Stimulated activated CD8-positive, alpha-beta memory T cell treated with anti-CD3 and anti-CD28 coated beads, Interleukin-15, amount 100 ng/mL, for 24 hours (primary cell): ENCODE measurements at regions not wholly inside any gene's neighbourhood (a gene's known extent, or its start where the extent isn't known, plus 50 kb on each side); places are given as distances from the start of the nearest gene placed in this dataset.
"Not testable (repeated sequence)": the region's sequence is repeated elsewhere in the genome, so short reads cannot be mapped to it uniquely, and the experiment has no call there.

ENCODE experiments used
- DNase-seq: peaks from one replicate; pipeline ENCODE4 v3.0.0-alpha.2; 2020; ENCODE audit warnings: low read depth

GRCh38 chr20:5386846-5387245 is 70.1 kb upstream of the PROKR2 start:
- not testable (repeated sequence) for DNase-seq

DNA sequence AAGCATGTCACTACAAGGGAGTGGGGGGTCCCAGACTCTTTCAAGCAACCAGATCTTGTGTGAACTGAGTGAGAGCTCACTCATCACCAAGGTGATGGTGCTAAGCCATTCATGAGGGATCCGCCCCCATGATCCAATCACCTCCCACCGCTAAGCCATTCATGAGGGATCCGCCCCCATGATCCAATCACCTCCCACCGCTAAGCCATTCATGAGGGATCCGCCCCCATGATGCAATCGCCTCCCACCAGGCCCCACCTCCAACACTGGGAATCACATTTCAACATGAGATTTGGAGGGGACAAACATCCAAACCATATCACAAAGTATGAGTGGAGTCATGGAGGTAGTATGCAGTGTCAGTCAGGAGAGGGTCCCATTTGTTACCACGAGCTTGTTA is 64.8 kb upstream of the PROKR2 start:
- not testable (repeated sequence) for DNase-seq

- DNase-seq: no peak
These were observed 60.7 kb upstream of the PROKR2 start for GRCh38 chr20:5377484-5377883.

DNA sequence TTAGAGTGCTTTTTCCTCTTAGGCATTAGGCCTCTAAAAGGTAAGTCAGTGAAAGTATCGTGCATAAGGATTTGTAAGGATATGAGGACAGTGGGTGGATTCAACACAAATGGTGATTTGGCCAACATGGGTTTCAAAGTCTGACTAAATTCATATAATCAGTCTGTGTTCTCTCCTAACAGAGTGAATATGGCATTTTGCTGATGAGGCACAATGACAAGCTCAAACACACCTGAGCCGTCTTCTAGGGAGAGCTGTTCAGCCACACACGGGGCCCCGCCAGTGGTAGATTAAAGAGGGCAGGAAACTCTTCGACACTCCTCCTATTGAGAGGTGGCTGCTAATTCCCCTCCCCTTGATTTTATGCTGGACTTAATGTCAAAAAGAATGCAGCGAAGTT is 59.5 kb upstream of the PROKR2 start:
- no peak for DNase-seq

DNA sequence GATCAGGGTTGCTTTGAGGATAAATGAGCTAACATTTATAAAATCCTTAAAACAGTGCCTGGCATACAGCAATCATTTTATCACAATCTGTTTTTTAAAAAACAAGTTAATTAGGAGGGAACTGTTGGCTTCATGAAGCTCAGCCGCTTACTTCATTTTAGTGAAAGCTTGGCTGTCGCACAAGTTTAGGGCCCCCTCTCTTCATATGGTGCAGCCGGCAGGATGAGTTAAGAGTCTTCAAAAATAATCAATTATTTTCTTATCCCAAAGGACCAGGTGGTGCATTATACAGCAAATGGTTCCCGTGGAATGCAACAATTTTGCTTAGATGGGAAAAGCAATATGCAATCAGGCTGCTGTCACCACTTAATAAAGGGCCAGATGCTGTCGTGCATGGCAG is 57.4 kb upstream of the PROKR2 start:
- DNase-seq: no peak

DNA sequence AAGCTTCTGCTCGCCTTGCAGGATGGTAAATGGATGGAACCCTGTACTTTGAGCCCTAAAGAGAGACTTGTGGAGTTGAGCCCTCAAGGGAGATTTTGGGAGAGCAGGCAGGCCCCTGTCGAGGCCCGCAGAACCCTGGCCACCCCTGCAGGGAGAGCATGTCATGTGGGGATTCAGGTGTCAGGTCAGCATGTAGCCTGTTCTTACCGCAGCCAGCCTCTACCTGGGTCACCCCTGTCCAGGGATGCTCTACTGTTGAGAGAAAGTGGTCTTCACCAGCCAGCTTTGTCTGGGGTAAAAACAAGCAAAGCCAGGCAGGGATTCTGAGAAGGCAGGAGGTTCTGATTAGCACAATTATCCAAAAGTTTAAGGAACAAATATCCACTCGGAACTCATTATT is 55.6 kb upstream of the PROKR2 start:
- DNase-seq: no peak

DNA sequence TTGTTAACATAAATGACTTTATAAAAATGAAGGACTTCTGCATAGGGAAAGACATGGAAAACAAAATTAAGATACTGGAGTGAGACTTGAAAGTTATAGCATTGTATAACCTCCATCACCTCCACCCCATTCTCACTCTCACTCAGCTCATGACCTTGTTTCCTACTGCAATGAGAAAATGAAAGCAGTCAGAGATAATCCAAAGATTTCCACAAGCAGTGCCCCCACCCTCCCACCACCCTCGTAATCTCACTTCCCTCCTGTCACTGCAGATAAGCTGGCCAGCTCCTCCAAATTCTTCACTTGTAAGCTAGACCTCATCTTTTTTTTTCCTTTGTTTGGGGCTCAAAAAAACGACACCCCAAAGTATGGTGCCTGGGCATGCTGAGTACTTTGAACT is 52.9 kb upstream of the PROKR2 start:
- no peak for DNase-seq
